CD4-positive, alpha-beta T cell treated with Interleukin-12 subunit alpha and Interleukin-12 subunit beta, for 1 hour (primary cell): ENCODE measurements at regions not wholly inside any gene's neighbourhood (a gene's known extent, or its start where the extent isn't known, plus 50 kb on each side); places are given as distances from the start of the nearest gene placed in this dataset.

Experiments
- DNase-seq: peaks from one replicate; pipeline ENCODE4 v3.0.0-alpha.2; 2020

GRCh38 chr6:71399279-71399678 is 110.7 kb downstream of the OGFRL1 start:
- no peak for DNase-seq

- no peak for DNase-seq
Measured at GRCh38 chr6:71400852-71401251, 112.2 kb downstream of the OGFRL1 start.

- no peak for DNase-seq
Measured at GRCh38 chr6:71402096-71402495, 113.5 kb downstream of the OGFRL1 start.

GRCh38 chr6:71403422-71404134 is 115.0 kb downstream of the OGFRL1 start:
- no peak for DNase-seq

GRCh38 chr6:71404145-71404966 is 115.7 kb downstream of the OGFRL1 start:
- DNase-seq, result no peak

- no peak for DNase-seq
Measured at GRCh38 chr6:71404967-71405278, 116.3 kb downstream of the OGFRL1 start.

- no peak for DNase-seq
Measured at GRCh38 chr6:71405416-71405815, 116.8 kb downstream of the OGFRL1 start.

- no peak for DNase-seq
Measured at GRCh38 chr6:71406865-71407860, 118.6 kb downstream of the OGFRL1 start.

- no peak for DNase-seq
Measured at GRCh38 chr6:71408787-71409723, 120.4 kb downstream of the OGFRL1 start.

- no peak for DNase-seq
Measured at GRCh38 chr6:71410164-71410566, 121.6 kb downstream of the OGFRL1 start.

- DNase-seq, result no peak
Measured at GRCh38 chr6:71410681-71411080, 122.1 kb downstream of the OGFRL1 start.

GRCh38 chr6:71411882-71412281 is 123.3 kb downstream of the OGFRL1 start:
- DNase-seq, result no peak

GRCh38 chr6:71412559-71413140 is 124.0 kb downstream of the OGFRL1 start:
- no peak for DNase-seq

- DNase-seq, result no peak
Measured at GRCh38 chr6:71414486-71414885, 125.9 kb downstream of the OGFRL1 start.

- DNase-seq, result no peak
Measured at GRCh38 chr6:71419217-71420094, 130.8 kb downstream of the OGFRL1 start.

GRCh38 chr6:71420095-71420692 is 131.6 kb downstream of the OGFRL1 start:
- DNase-seq, result no peak

- DNase-seq, result peak; percentile 3
Measured at GRCh38 chr6:71420693-71421328, 132.2 kb downstream of the OGFRL1 start.

- DNase-seq, result no peak
Measured at GRCh38 chr6:71421611-71422010, 133.0 kb downstream of the OGFRL1 start.

- no peak for DNase-seq
Measured at GRCh38 chr6:71430018-71430417, 141.4 kb downstream of the OGFRL1 start.

GRCh38 chr6:71433441-71433840 is 144.8 kb downstream of the OGFRL1 start:
- DNase-seq, result no peak
